ENCODE measurements at regions not wholly inside any gene's neighbourhood (a gene's known extent, or its start where the extent isn't known, plus 50 kb on each side); places are given as distances from the start of the nearest gene placed in this dataset.

GRCh38 chr4:81912376-81913030, 440.8 kb upstream of the RASGEF1B start:
- H3K79me2 ChIP-seq (ENCODE audit: control insufficient read depth, insufficient read depth, low read length) = no peaks in the 10 kb centered on the region
- no peak overlapping the region for H3K9ac ChIP-seq (ENCODE audit: low read length)
- H3K36me3 ChIP-seq (replicated peaks in 1 of 2; ENCODE audit: control extremely low read depth in 1 of 2, control insufficient read depth in 1 of 2, extremely low read depth in 1 of 2, insufficient read depth in 2 of 2, low read length in 1 of 2) = no peaks in the 10 kb centered on the region
- ChIA-PET POLR2A (no interaction called here), CTCF (interaction anchor here (0.8 to 1.8 kb wide), 7 partner anchors 8 to 445 kb away, joined by 3 to 5 read pairs (median 4); no protein-coding TSS in a partner anchor)
- H3K27ac ChIP-seq (ENCODE audit: low read length in 2 of 2) = no peak overlapping the region
- no peak overlapping the region for H3K4me3 ChIP-seq (ENCODE audit: control extremely low read depth in 1 of 5, extremely low read depth in 1 of 5, insufficient read depth in 1 of 5, low read depth in 2 of 5, low read length in 4 of 5)
- H3K27ac Mint-ChIP-seq = no peak overlapping the region
- H3K27me3 Mint-ChIP-seq = peaks cover 16% of the 10 kb centered on the region
- H3K4me3 Mint-ChIP-seq = no peak overlapping the region
- peaks cover 4% of the 10 kb centered on the region for H3K4me1 Mint-ChIP-seq
- DNase-seq (no peak), ATAC-seq (ENCODE audit: low read depth) (no peak)
- intact Hi-C loops (cut with micrococcal nuclease) = loop anchor here (1.0 to 2.0 kb wide), 2 partner anchors 356 to 445 kb away; no protein-coding TSS in a partner anchor
- H2AFZ ChIP-seq (ENCODE audit: insufficient read depth, low read depth, low read length, poor library complexity, severe bottlenecking) = no peak overlapping the region
- peaks cover 0 to 5% of the 10 kb centered on the region in 2 donors for H3K4me1 ChIP-seq (ENCODE audit: control insufficient read depth in 2 of 2, insufficient read depth in 2 of 2, low read length in 2 of 2)
- H3K4me2 ChIP-seq (replicated peaks; ENCODE audit: low read depth, low read length, poor library complexity, severe bottlenecking) = no peak overlapping the region
- no CpG with 5 or more reads among the region's 1 CpG for WGBS (ENCODE audit: insufficient coverage)
- H3K9me3 Mint-ChIP-seq (ENCODE audit: insufficient read depth) = no peaks in the 10 kb centered on the region
- H3K9me3 ChIP-seq (ENCODE audit: control extremely low read depth in 1 of 3, control insufficient read depth in 2 of 3, insufficient read depth in 1 of 3, low read length in 2 of 3) = no peaks in the 10 kb centered on the region
- no peaks in the 10 kb centered on the region for H4K20me1 ChIP-seq (ENCODE audit: control insufficient read depth, insufficient read depth, low read length, poor library complexity, severe bottlenecking)
- no peak for TF ChIP-seq CTCF (IDR thresholded peaks at IDR 0.05)
- no peak for TF ChIP-seq EZH2 (IDR thresholded peaks at IDR 0.05; ENCODE audit: borderline replicate concordance, insufficient read depth, low read depth, low read length, poor library complexity, severe bottlenecking)
- peaks cover 0 to 8% (median 2%) of the 10 kb centered on the region in 4 experiments for H3K27me3 ChIP-seq (replicated peaks in 1 of 4; ENCODE audit: control extremely low read depth in 1 of 4, control insufficient read depth in 3 of 4, insufficient read depth in 4 of 4, low read length in 3 of 4)

DNA sequence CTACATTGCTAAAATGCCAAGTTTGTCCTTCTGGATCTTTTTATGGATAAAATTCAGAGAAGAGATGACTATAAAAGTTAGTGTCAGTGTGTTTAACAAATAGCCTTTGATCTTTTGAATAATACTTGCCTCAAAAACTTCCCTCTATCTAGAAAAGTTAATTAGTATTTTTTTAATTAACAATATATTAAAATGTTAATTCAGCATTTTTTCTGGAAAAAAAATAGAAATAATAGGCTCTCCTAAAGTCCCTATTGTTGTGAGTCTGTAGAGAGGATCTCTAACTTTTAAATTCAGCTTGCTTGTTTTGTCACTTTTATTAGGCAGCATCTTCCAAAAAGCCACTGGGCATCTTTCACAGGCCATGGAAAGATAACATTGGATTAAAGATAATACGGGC, 435.2 kb upstream of the RASGEF1B start:
- H3K4me1 Mint-ChIP-seq = no peaks in the 10 kb centered on the region

More for the DNA sequence above, 435.2 kb upstream of the RASGEF1B start:
- Histone ChIP-seq H3K4me1 (ENCODE audit: control insufficient read depth in 2 of 2, insufficient read depth in 2 of 2, low read length in 2 of 2) (no peaks in the 10 kb centered on the region), H3K4me2 (replicated peaks; ENCODE audit: low read depth, low read length, poor library complexity, severe bottlenecking) (no peak overlapping the region), H3K36me3 (replicated peaks in 1 of 2; ENCODE audit: control extremely low read depth in 1 of 2, control insufficient read depth in 1 of 2, extremely low read depth in 1 of 2, insufficient read depth in 2 of 2, low read length in 1 of 2) (no peaks in the 10 kb centered on the region), H2AFZ (ENCODE audit: insufficient read depth, low read depth, low read length, poor library complexity, severe bottlenecking) (no peak overlapping the region), H3K79me2 (ENCODE audit: control insufficient read depth, insufficient read depth, low read length) (no peaks in the 10 kb centered on the region), H4K20me1 (ENCODE audit: control insufficient read depth, insufficient read depth, low read length, poor library complexity, severe bottlenecking) (no peaks in the 10 kb centered on the region), H3K9ac (ENCODE audit: low read length) (no peak overlapping the region), H3K4me3 (ENCODE audit: control extremely low read depth in 1 of 5, extremely low read depth in 1 of 5, insufficient read depth in 1 of 5, low read depth in 2 of 5, low read length in 4 of 5) (no peak overlapping the region), H3K9me3 (ENCODE audit: control extremely low read depth in 1 of 3, control insufficient read depth in 2 of 3, insufficient read depth in 1 of 3, low read length in 2 of 3) (no peaks in the 10 kb centered on the region), H3K27me3 (replicated peaks in 1 of 4; ENCODE audit: control extremely low read depth in 1 of 4, control insufficient read depth in 3 of 4, insufficient read depth in 4 of 4, low read length in 3 of 4) (no peaks in the 10 kb centered on the region), H3K27ac (ENCODE audit: low read length in 2 of 2) (no peak overlapping the region)
- no peak overlapping the region for H3K27ac Mint-ChIP-seq
- ATAC-seq (ENCODE audit: low read depth) = no peak
- intact Hi-C loops (cut with micrococcal nuclease) = no loop called here
- POLR2A ChIA-PET = no interaction called here
- CTCF ChIA-PET = interaction anchor here (1.2 kb wide), 1 partner anchor 9 kb away, joined by 3 read pairs; no protein-coding TSS in a partner anchor
- H3K9me3 Mint-ChIP-seq (ENCODE audit: insufficient read depth) = no peaks in the 10 kb centered on the region
- no peak for DNase-seq
- H3K4me3 Mint-ChIP-seq = no peak overlapping the region
- no peak for TF ChIP-seq CTCF (IDR thresholded peaks at IDR 0.05)
- no peak for TF ChIP-seq EZH2 (IDR thresholded peaks at IDR 0.05; ENCODE audit: borderline replicate concordance, insufficient read depth, low read depth, low read length, poor library complexity, severe bottlenecking)
- WGBS (ENCODE audit: insufficient coverage) = no CpG with 5 or more reads among the region's 1 CpG
- peaks cover 3% of the 10 kb centered on the region for H3K27me3 Mint-ChIP-seq
